ENCODE measurements at regions not wholly inside any gene's neighbourhood (a gene's known extent, or its start where the extent isn't known, plus 50 kb on each side); places are given as distances from the start of the nearest gene placed in this dataset.

GRCh38 chr5:124462751-124463150 is 283.7 kb downstream of the ZNF608 start:
- no peaks in the 10 kb centered on the region for H3K27me3 ChIP-seq (ENCODE audit: insufficient read depth, low read length)
- no peak overlapping the region for H3K4me3 ChIP-seq (ENCODE audit: low read length)
- H3K4me1 ChIP-seq (ENCODE audit: insufficient read depth, low read length), result no peaks in the 10 kb centered on the region
- H3K9me3 ChIP-seq (ENCODE audit: low read depth, low read length), result no peaks in the 10 kb centered on the region

GRCh38 chr5:124461941-124462340 is 284.5 kb downstream of the ZNF608 start:
- Histone ChIP-seq H3K9me3 (ENCODE audit: low read depth, low read length) (no peaks in the 10 kb centered on the region), H3K27me3 (ENCODE audit: insufficient read depth, low read length) (no peaks in the 10 kb centered on the region), H3K4me3 (ENCODE audit: low read length) (no peak overlapping the region), H3K4me1 (ENCODE audit: insufficient read depth, low read length) (no peaks in the 10 kb centered on the region)

GRCh38 chr5:124461157-124461556 is 285.3 kb downstream of the ZNF608 start:
- Histone ChIP-seq H3K27me3 (ENCODE audit: insufficient read depth, low read length) (no peaks in the 10 kb centered on the region), H3K4me1 (ENCODE audit: insufficient read depth, low read length) (no peaks in the 10 kb centered on the region), H3K4me3 (ENCODE audit: low read length) (no peak overlapping the region), H3K9me3 (ENCODE audit: low read depth, low read length) (no peaks in the 10 kb centered on the region)

GRCh38 chr5:124460642-124461041 is 285.8 kb downstream of the ZNF608 start:
- no peaks in the 10 kb centered on the region for H3K27me3 ChIP-seq (ENCODE audit: insufficient read depth, low read length)
- no peak overlapping the region for H3K4me3 ChIP-seq (ENCODE audit: low read length)
- no peaks in the 10 kb centered on the region for H3K9me3 ChIP-seq (ENCODE audit: low read depth, low read length)
- no peaks in the 10 kb centered on the region for H3K4me1 ChIP-seq (ENCODE audit: insufficient read depth, low read length)

GRCh38 chr5:124459984-124460383 is 286.5 kb downstream of the ZNF608 start:
- Histone ChIP-seq H3K4me1 (ENCODE audit: insufficient read depth, low read length) (no peaks in the 10 kb centered on the region), H3K27me3 (ENCODE audit: insufficient read depth, low read length) (no peaks in the 10 kb centered on the region), H3K4me3 (ENCODE audit: low read length) (no peak overlapping the region), H3K9me3 (ENCODE audit: low read depth, low read length) (no peaks in the 10 kb centered on the region)

GRCh38 chr5:124457901-124458300 is 288.5 kb downstream of the ZNF608 start:
- H3K9me3 ChIP-seq (ENCODE audit: low read depth, low read length), result no peaks in the 10 kb centered on the region
- H3K27me3 ChIP-seq (ENCODE audit: insufficient read depth, low read length), result no peaks in the 10 kb centered on the region
- peaks cover 8% of the 10 kb centered on the region for H3K4me1 ChIP-seq (ENCODE audit: insufficient read depth, low read length)
- no peak overlapping the region for H3K4me3 ChIP-seq (ENCODE audit: low read length)

- no peaks in the 10 kb centered on the region for H3K9me3 ChIP-seq (ENCODE audit: low read depth, low read length)
- H3K4me1 ChIP-seq (ENCODE audit: insufficient read depth, low read length), result peaks cover 9% of the 10 kb centered on the region
- no peak overlapping the region for H3K4me3 ChIP-seq (ENCODE audit: low read length)
- no peaks in the 10 kb centered on the region for H3K27me3 ChIP-seq (ENCODE audit: insufficient read depth, low read length)
Measured at GRCh38 chr5:124457101-124457500, 289.3 kb downstream of the ZNF608 start.

GRCh38 chr5:124456249-124456648 is 290.2 kb downstream of the ZNF608 start:
- H3K4me1 ChIP-seq (ENCODE audit: insufficient read depth, low read length), result peaks cover 9% of the 10 kb centered on the region
- no peaks in the 10 kb centered on the region for H3K9me3 ChIP-seq (ENCODE audit: low read depth, low read length)
- no peak overlapping the region for H3K4me3 ChIP-seq (ENCODE audit: low read length)
- H3K27me3 ChIP-seq (ENCODE audit: insufficient read depth, low read length), result no peaks in the 10 kb centered on the region

- no peak overlapping the region for H3K4me3 ChIP-seq (ENCODE audit: low read length)
- no peaks in the 10 kb centered on the region for H3K9me3 ChIP-seq (ENCODE audit: low read depth, low read length)
- H3K27me3 ChIP-seq (ENCODE audit: insufficient read depth, low read length), result no peaks in the 10 kb centered on the region
Measured at GRCh38 chr5:124454081-124454480, 292.4 kb downstream of the ZNF608 start.

GRCh38 chr5:124453221-124454051 is 293.0 kb downstream of the ZNF608 start:
- no peak overlapping the region for H3K4me3 ChIP-seq (ENCODE audit: low read length)
- no peaks in the 10 kb centered on the region for H3K9me3 ChIP-seq (ENCODE audit: low read depth, low read length)
- no peaks in the 10 kb centered on the region for H3K27me3 ChIP-seq (ENCODE audit: insufficient read depth, low read length)
- H3K4me1 ChIP-seq (ENCODE audit: insufficient read depth, low read length), result peaks cover 9% of the 10 kb centered on the region

More at GRCh38 chr5:124454081-124454480, 292.4 kb downstream of the ZNF608 start:
- H3K4me1 ChIP-seq (ENCODE audit: insufficient read depth, low read length), result peaks cover 9% of the 10 kb centered on the region

GRCh38 chr5:124452412-124452811 is 294.0 kb downstream of the ZNF608 start:
- Histone ChIP-seq H3K4me1 (ENCODE audit: insufficient read depth, low read length) (peaks cover 9% of the 10 kb centered on the region), H3K4me3 (ENCODE audit: low read length) (no peak overlapping the region), H3K9me3 (ENCODE audit: low read depth, low read length) (no peaks in the 10 kb centered on the region), H3K27me3 (ENCODE audit: insufficient read depth, low read length) (no peaks in the 10 kb centered on the region)

GRCh38 chr5:124451721-124452383 is 294.6 kb downstream of the ZNF608 start:
- H3K27me3 ChIP-seq (ENCODE audit: insufficient read depth, low read length), result no peaks in the 10 kb centered on the region
- no peak overlapping the region for H3K4me3 ChIP-seq (ENCODE audit: low read length)
- H3K9me3 ChIP-seq (ENCODE audit: low read depth, low read length), result no peaks in the 10 kb centered on the region
- H3K4me1 ChIP-seq (ENCODE audit: insufficient read depth, low read length), result peaks cover 9% of the 10 kb centered on the region

GRCh38 chr5:124446120-124446519 is 300.3 kb downstream of the ZNF608 start:
- no peaks in the 10 kb centered on the region for H3K27me3 ChIP-seq (ENCODE audit: insufficient read depth, low read length)
- no peak overlapping the region for H3K4me3 ChIP-seq (ENCODE audit: low read length)
- H3K9me3 ChIP-seq (ENCODE audit: low read depth, low read length), result no peaks in the 10 kb centered on the region
- H3K4me1 ChIP-seq (ENCODE audit: insufficient read depth, low read length), result no peaks in the 10 kb centered on the region

- H3K4me3 ChIP-seq (ENCODE audit: low read length), result no peak overlapping the region
- H3K4me1 ChIP-seq (ENCODE audit: insufficient read depth, low read length), result no peaks in the 10 kb centered on the region
- H3K27me3 ChIP-seq (ENCODE audit: insufficient read depth, low read length), result no peaks in the 10 kb centered on the region
- H3K9me3 ChIP-seq (ENCODE audit: low read depth, low read length), result no peaks in the 10 kb centered on the region
Measured at GRCh38 chr5:124445070-124445619, 301.3 kb downstream of the ZNF608 start.

GRCh38 chr5:124444147-124444775 is 302.2 kb downstream of the ZNF608 start:
- Histone ChIP-seq H3K27me3 (ENCODE audit: insufficient read depth, low read length) (no peaks in the 10 kb centered on the region), H3K9me3 (ENCODE audit: low read depth, low read length) (no peaks in the 10 kb centered on the region), H3K4me1 (ENCODE audit: insufficient read depth, low read length) (no peaks in the 10 kb centered on the region), H3K4me3 (ENCODE audit: low read length) (no peak overlapping the region)

All from mononuclear cell (primary cell).